Transverse colon (tissue), 3 donors: ENCODE measurements at regions not wholly inside any gene's neighbourhood (a gene's known extent, or its start where the extent isn't known, plus 50 kb on each side); places are given as distances from the start of the nearest gene placed in this dataset.

Source experiments
- POLR2A ChIP-seq: fragments of 450-650 bp; IDR thresholded peaks from one replicate; pipeline ENCODE4 v1.6.1; 2016; ENCODE audit warnings: antibody characterized with exemption, mild to moderate bottlenecking, moderate library complexity
- TF ChIP-seq, protein P1 (sequence below), 5 experiments: fragments of 200-600 bp in 3 of 5; fragments of 450-650 bp in 2 of 5; sonication (generic) in 3 of 5; IDR thresholded peaks; 1 replicate in 2 of 5; 2 replicates in 3 of 5; pipeline ENCODE4 v1.5.1; 2016 to 2017; ENCODE audit warnings: antibody characterized with exemption in 5 of 5, inconsistent platforms in 3 of 5, mild to moderate bottlenecking in 2 of 5, moderate library complexity in 1 of 5

DNA sequence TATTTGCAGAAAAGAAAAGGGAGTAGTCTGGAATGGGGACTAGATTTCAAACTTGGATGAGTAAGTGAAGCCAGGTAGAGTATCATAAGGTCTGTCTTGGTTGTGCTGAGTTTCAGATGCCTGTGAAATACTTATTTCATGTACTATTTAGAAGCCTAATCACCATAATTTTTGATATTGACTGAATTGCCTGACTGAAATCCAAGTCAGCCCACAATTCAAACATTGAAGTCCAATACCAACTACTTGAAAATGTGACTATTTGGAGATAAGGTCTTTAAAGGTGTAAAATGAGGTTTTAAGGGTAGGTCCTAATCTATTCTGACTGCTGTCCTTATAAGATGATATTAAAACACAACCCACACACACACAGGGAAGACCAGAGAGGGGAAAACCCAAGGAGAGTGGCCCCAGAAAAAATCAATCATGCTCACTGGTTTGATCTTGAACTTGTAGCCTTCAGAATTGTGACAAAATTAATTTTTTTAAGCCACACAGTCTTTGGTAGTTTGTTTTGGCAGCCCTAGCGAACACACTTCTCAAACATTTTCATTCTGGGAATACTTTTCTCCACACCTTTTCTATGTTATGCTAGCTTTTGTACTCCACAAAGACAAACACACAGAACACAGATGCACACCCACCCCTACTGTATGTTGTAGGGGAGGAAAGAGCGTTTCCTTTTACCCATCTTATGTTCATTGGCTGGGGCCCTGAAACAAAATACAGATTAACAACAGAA lies 126.3 kb downstream of the HFE start:
- TF ChIP-seq, protein P1, sequence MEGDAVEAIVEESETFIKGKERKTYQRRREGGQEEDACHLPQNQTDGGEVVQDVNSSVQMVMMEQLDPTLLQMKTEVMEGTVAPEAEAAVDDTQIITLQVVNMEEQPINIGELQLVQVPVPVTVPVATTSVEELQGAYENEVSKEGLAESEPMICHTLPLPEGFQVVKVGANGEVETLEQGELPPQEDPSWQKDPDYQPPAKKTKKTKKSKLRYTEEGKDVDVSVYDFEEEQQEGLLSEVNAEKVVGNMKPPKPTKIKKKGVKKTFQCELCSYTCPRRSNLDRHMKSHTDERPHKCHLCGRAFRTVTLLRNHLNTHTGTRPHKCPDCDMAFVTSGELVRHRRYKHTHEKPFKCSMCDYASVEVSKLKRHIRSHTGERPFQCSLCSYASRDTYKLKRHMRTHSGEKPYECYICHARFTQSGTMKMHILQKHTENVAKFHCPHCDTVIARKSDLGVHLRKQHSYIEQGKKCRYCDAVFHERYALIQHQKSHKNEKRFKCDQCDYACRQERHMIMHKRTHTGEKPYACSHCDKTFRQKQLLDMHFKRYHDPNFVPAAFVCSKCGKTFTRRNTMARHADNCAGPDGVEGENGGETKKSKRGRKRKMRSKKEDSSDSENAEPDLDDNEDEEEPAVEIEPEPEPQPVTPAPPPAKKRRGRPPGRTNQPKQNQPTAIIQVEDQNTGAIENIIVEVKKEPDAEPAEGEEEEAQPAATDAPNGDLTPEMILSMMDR (IDR thresholded peaks at IDR 0.05), result no peak
- no peak for TF ChIP-seq POLR2A
